GM18517 (cell line): ENCODE measurements at regions not wholly inside any gene's neighbourhood (a gene's known extent, or its start where the extent isn't known, plus 50 kb on each side); places are given as distances from the start of the nearest gene placed in this dataset.
"Not testable (repeated sequence)": the region's sequence is repeated elsewhere in the genome, so short reads cannot be mapped to it uniquely, and the experiment has no call there.

ENCODE experiments used
- ATAC-seq: cut with Tn5 transposase; IDR thresholded peaks from one replicate; pipeline ENCODE4 v1.9.1; 2021; ENCODE audit warnings: mild to moderate bottlenecking, moderate library complexity; ENCODE audit not compliant: unreplicated experiment

DNA sequence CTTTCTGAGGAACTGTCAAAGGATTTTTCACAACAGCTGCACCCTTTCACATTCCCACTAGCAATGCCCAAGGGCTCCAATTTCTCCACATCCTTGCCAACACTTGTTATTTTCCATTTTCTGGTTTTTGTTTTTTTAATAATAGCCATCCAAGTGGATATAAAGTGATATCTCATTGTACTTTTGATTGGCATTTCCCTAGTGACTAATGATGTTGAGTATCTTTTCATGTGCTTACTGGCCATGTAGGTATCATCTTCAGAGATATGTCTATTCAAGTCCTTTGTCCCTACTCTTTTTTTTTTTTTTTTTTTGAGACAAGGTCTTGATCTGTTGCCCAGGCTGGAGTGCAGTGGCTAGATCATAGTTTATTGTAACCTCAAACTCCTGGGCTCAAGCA, 115.8 kb upstream of the HAND1 start:
- ATAC-seq: no peak

DNA sequence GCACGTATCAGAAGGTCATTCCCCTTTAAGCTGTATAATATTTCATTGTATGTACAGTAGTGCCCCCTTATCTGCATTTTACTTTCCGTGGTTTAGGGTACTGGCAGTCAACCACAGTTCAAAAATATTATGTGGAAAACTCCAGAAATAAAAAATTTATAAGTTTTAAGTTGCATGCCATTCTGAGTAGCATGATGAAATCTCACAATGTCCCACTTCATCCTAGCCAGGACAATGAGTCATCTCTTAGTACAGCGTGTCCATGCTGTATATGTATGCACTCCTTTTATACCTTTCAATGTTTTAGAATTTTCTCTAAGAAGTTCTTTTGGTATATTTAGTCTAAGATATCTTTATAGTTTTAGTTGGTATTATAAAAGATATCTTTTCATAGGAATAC, 115.0 kb upstream of the HAND1 start:
- no peak for ATAC-seq

DNA sequence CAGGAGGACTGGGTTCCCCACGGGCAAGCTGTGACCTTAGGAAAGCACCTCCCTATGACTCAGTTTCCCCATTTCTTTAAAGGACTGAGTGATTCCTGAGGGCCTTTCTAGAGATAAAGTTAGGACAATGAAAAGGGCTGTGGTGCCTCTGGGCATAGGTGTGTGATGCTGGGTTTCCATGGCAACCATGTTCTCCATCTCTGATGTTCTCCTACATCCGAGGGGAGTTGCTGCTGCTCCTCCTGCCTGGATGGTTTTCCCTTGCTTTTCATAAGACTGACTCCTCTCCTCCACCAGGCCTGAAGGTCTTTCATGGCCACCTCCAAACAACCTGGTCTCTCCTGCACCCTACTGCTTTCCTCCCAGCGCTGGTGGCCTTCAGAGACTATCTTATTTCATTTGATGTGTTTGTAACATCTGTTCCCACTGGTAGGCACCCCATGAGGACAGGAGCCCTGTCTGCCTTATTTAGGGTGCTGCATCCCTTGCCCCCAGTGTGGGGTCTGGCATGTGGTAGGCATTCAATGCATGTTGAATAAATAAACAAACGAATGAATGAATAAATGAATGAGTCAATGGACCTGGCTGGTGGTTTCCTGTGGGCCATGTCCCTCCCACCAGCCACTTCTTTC, 112.2 kb upstream of the HAND1 start:
- ATAC-seq: no peak

DNA sequence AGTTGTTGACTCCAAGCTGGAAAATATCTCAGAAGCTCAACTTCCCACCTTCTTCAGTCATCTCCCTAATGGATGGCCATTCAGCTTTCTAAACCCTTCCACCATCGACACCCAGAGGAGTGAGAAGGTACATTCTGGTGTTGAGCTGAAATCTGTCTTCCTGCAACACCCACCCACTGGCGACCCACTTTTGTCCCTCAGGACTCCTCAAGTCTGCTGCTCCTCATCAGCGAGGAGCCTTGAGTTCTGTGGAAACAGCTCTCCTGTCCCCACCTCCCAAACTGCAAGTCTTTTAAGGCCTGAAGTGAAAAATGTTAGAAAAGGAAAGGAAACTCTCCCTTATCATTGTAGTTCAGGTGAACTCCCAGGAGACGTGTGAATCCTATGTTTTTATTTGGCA, 111.5 kb upstream of the HAND1 start:
- ATAC-seq: no peak

DNA sequence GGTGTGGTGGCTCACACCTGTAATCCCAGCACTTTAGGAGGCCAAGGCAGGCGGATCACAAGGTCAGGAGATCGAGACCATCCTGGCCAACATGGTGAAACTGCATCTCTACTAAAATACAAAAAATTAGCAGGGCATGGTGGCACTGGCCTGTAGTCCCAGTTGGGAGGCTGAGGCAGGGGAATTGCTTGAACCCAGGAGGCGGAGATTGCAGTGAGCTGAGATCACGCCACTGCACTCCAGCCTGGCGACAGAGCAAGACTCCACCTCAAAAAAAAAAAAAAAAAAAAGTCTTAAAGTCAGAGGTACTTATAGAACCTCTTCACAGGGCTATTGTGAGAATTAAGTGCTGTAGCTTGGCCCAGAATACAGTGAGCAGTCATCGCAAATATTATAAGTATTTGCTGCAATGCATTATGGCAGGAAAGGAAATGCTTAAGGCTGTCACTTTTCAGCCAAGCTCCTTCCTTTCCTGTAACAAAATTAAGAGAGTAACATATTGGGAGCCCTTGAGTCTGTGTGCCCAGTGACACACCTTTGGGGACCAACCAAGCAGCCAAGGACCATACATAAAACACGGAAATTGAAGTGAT, 110.9 kb upstream of the HAND1 start:
- not testable (repeated sequence) for ATAC-seq

DNA sequence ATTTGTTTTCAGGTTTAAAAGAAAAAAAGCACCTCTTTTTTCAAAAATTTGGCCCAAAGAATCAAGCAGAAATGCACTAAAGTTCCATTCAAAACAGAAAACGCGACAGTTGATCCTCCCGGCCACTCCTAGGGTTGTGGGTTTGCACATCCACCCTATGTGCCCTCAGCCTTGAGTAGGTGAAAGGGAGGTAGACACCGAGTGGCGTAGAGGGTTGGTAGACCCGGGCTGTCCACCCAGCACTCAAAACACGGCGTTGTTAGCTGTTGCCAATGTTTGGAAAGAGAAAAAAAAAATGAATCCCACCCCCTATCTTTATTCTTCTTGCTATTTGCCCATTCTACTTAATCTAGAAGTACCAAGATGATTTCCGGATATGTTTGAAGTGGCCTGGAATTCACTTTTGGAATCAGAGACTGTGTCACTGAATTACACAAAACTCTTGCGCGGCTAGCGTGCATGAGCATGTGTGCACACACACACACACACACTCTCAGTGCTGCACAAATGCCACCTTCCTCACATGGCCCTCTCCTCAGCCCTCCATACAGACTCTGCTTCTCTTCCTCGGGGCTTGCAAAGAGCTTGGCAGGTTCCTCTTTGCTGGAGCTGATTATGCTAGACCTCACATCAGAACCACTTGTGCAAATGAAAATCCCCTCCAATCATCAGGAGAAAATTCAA, 110.2 kb upstream of the HAND1 start:
- no peak for ATAC-seq

DNA sequence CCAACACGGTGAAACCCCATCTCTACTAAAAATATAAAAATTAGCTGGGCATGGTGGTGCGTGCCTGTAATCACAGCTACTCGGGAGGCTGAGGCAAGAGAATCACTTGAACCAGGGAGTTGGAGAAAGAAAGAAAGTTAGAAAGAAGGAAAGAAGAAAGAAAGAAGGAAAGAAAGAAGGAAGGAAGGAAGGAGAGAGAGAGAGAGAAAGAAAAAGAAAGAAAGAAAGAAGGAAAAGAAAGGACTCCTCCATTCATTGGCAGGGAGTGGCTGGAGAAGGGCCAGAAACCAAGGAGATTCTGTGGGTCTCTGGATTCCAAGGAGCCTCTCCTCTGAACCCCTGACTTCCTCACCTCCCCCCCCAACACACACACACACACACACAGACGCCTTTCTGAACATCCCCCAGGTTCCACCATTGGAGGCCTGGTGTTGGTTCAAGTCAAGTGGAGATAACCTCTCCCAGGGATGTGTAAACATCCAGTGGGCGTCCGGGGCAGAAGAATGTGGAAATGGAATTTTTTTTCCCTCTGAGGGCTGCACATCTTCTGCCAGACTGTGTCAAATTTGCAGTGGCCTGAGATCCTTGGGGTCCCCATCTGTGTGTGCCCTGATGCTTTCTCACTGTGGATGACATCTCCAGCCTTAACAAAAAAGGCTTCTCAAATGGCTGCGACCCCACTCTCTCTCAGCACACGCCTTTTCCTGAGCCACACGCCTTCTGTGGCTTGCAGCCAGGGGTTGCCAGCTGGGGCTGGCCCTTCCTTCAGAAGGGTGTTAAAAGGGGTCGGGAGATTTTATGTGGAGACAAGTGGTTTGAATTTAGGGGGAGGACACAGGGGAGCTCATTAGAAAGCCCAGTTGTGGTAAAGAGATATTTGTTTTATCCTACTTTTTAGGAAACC, 109.3 kb upstream of the HAND1 start:
- no peak for ATAC-seq

DNA sequence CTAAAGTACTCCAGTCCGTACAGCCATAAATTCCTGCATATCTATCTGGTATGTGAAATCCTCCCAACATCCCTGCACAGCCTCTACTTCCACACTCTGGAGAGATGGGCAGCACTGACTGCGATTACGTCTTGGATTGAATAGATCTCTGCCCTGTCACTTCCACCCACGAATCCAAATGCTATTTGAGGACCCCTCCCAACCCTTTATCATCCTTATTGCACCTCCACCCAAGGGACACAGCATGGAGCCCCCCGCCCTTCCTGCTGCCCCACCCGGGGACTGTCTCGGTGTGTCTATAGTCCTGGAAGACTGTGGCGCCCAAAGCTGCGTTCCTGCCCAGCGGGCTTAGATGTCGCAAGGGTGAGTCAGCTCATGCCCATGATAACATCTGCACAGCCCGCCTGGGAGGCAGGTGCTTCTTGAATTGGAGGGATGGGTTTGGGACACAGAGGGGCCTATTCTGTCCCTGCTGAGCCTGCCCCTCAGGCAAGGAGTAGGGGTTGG, 105.7 kb upstream of the HAND1 start:
- ATAC-seq: no peak

DNA sequence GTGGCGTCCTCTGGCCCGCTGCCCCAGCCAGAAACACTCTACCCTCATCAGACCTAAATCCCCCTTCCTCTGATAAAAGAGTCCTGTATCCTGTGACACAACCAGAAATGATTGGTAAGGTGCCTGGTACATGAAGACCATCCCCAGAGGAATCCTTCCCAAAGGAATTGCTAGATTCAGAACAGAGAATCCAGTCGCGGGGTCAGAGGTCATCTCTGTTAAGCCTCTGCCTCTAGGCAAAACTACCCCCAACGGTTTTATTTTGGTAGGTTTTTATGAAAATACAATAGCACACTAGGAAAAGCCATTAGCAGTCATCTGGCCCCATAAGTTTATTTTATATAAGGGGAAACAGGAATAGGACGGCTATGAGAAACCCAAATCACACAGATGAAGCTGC, 102.4 kb upstream of the HAND1 start:
- ATAC-seq: no peak

DNA sequence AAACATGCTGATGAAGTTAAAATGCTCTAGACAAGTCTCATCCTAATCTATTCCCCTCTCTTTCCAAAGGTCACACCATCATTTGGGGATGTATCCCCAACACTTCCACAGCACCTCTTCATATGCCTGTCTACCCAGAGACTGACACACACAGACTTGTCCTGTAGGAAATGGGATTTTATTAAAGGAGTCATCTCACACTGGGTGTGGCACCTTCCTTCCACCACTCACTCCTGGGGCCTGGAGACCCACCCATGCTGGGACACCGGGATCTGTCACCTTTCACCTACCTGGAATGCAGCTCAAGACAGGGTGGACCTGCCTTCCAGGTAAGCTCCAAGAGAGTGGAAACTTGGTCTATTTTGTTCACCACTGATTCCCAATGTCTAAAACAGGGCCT, 99.4 kb upstream of the HAND1 start:
- ATAC-seq: no peak

DNA sequence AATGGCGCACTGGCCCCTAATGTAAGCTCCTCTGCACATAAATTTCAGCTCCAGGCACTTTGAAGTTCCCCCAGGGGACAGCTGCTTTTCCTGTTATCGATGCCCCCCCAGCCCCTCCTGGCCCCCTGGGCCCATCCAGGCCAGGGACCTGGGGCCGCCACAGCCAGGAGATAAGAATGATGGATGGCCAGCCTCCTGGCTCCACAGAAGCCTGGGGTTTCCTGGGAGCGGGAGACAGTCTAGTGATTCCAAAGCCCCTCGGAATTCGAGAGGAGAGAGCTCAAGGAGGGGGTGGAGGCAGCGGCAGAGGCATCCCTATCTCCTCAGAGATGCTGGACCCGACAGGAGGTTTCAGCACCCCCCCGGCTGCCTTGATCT, 98.4 kb upstream of the HAND1 start:
- no peak for ATAC-seq

DNA sequence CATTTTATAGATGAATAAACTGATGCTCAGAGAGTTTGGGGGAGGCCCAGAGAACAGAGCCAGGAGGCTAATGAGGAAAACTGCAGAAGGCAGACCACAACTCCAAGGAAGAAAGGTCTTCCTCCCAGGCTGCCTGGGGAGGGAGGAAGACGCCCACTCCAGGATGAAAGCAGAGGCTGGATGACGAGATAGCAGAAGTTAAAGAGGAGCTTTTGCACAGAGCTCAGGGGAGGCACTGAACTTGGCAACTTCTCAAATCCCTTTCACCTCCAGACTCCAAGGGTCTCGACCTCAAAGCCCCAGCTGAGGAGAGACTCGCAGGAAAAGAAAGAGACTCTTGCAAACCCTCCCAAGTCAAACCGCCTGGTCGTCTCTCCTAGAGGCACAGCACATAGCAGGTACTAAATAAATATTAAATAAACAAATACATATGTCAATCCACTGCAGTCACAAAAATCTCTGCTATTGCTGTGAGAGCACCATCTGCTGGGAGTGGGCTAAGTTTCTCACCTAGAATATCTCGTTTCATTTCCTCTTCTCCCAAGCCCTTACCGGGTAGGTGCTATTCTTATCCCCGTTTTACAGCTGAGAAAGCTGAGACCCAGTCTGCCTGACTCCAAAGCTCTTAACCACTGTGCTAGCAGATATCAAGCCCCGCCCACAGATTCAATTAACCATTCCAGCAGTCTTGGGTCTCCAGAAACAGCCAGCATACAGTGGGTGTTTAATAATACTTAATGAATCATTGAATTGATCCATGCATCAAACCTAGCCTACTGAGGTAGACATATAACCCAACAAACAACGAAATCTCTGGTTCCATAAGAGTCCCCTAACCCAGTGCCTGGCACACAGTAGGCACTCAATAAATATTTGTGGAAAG, 97.8 kb upstream of the HAND1 start:
- ATAC-seq: peak; percentile 97

DNA sequence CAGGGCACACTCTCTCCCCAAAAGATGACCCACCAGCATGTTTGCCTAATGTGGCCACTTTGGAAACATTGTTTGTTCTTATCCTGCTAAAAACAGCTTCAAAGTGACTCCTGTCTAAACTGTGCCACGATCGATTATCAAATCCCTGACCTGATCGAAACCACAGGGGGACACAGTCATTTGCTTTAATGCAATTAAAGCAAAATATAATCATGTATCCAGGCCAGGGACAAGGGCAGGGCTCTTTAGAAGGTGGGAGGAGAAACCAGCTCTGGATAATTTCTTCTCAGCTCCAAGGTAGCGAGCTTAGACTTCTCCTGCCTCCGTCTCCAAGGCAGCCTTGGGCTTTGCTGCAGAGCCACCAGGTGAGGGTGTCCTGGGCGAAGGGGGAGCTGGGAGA, 95.0 kb upstream of the HAND1 start:
- no peak for ATAC-seq

DNA sequence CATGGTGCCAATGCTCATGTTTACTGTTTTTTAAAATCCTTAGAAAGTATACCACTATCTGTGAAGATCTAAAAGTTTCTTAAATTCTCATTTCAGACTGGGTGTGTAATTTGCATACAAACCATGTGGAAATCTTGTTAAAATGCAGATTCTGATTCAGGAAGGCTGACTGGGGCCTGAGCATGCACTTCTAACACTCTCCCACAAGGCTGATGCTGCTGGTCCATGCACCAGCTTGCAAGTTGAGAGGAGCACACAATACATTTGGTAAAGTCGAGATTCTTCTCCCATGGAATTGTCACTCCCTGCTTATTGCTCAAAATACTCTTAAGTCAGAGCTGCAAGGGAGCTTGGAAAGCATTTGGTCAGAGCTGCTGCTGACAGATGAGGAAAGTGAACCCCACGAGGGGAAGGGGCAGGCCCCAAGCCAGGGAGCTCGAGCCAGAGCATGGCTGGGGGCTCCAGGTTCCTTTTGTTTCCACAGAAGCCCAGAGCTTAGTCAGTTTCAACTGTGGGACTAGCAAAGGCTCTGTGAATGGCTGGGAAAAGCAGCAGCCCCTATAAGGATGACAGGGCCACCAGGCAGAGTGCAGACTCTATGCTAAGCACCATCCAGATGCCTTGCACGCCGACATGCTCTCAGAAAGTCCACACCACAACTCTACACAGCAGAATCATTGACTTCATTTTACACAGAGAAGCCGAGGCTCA, 93.5 kb upstream of the HAND1 start:
- no peak for ATAC-seq

DNA sequence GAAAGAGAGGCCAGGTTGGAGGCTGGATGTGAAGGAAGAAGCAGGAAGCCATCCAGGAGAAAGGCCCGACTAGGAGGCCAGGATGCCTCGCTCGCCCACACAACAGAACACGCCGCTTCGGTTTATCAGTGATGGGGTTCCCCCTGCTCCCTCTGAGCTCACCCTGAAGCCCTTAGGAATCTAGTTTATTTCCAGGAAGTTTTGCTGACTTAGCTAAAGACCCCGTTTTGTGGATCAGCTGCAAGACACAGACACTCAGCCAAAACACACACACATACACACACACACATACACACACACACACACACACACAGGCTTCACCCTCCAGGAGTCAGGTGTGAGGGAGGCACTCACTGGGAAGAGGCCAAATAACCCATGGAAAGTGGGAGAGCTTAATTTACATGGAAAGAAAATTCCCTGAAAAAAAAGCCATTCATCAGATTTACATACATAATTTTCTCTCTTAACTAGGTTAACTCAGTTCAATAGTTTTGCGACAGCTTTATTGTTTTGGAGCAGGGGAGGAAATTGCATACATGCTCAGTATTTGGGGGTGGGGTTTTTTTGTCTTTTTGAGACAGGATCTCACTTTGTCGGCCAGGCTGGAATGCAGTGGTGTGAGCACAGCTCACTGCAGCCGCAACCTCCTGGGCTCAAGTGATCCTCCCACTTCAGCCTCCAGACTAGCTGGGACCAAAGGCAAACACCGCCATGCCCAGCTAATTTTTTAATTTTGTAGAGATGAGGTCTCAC, 92.7 kb upstream of the HAND1 start:
- no peak for ATAC-seq

DNA sequence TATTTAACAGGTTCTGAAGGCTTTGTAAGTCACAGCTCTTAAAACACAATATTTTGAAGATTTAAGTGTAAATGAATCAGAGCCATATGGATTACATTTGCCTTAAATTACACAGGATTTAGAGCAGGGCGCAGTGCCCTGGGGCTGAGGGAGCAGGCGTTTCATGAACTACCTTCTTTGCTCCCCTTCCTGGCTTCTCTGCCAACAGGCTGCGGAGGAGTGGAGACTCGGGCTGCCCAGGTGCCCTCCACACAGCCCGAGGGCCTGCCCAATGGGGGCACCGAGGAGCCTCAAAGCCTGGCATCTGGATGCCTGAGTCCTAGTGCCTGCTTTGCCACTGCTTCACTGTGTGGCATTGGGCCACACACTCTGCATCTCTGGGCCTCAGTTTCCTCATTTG, 90.6 kb upstream of the HAND1 start:
- no peak for ATAC-seq

DNA sequence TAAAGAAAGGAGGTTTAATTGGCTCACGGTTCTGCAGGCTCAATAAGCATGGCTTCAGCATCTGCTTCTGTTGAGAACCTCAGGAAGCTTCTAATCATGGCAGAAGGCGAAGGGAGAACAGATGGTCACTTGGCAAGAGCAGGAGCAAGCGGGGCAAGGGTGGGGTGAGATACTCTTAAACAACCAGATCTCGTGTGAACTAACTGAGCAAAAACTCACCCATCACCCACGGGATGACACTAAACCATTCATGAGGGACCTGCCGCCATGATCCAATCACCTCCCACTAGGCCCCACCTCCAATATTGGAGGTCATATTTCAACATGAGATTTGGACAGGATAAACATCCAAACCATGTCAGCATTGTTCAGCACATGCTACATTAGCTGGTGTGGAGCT, 89.1 kb upstream of the HAND1 start:
- ATAC-seq: no peak

DNA sequence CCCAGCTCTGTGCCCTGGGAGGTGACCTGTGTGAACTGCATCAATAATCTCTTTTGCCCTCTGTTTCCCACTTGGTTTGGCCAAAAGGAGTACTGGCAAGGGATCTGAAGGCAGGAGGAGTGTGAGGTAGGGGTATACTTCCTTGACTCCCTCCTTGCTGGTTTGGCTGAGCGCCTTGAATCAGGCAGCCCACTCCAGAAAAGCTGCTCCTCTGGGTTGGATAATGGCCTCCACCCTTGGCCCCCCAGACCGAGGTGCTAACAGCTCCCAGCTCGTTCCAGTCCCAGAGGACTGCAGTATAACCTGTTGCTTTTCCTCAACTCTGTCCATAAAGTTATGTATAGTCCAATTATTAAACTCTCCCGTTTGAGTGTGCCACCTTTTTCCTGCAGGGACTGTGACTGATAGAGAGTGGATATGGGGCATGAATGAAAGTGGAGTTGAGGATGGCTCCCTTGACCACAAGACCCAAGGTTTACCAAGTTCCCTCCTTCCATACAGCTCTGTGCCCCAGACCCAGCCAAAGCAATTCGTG, 88.2 kb upstream of the HAND1 start:
- no peak for ATAC-seq

DNA sequence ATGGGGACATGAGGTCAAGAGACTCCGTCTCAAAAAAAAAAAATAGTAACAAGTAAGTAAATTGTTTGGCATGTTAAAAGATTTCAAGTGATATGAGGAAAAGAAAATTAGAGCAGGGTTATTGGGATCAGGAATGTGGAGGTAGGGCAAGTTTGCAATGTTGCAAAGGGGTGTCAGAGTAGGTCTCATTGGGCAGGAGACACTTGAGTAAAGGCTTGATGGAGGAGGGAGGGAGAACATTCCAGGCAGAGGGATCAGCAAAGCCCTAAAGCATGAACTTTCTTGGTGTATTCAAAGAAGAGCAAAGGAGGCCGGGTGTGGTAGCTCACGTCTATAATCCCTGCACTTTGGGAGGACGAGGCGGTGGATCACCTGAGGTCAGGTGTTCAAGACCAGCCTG, 87.1 kb upstream of the HAND1 start:
- no peak for ATAC-seq
